NCI-H2081 (cell line): ENCODE measurements at regions not wholly inside any gene's neighbourhood (a gene's known extent, or its start where the extent isn't known, plus 50 kb on each side); places are given as distances from the start of the nearest gene placed in this dataset.

Experiments
- DNase-seq, 2 experiments: peaks; one replicate each; lab custom pipeline; 2025; lab: John Stamatoyannopoulos, UW

DNA sequence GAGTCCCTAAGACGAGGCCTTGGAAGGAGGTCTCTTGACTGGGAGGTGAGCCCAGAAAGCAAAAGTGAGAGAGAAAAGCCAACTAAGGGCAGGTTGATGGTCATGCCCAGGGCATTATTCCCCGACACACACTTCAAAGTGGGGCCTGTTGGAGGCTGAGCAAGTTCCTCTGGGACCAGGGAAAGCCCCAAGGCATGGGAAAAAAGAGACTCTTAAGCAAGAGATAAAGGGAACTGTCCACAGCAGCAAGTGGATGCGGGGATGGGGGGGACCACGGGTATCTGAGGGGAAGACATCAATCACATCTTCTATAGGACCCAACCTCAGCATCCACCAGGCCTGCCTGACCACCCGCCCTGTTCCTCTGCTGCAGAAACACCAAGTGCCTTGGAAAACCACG is 119.9 kb upstream of the MAFB start:
- no peak for DNase-seq

DNA sequence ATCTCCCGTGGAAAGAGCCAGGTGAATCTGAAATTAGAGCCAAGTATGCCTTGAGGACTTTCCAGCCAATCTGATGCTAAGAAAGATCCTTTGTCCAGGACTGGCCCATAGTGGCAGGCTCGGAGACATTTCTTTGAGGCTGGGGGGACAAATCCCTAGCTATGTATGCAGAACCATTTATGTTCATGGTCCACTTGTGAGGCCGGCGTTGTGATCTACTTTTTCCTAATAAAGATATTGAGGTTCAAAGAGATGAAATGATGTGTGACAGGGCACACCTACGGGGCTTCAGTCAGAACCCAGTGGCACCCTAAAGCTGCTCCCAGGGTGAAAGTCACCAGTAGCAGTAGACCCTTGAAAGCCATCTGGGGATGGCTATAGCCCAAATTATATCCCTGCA is 120.3 kb upstream of the MAFB start:
- no peak for DNase-seq

DNA sequence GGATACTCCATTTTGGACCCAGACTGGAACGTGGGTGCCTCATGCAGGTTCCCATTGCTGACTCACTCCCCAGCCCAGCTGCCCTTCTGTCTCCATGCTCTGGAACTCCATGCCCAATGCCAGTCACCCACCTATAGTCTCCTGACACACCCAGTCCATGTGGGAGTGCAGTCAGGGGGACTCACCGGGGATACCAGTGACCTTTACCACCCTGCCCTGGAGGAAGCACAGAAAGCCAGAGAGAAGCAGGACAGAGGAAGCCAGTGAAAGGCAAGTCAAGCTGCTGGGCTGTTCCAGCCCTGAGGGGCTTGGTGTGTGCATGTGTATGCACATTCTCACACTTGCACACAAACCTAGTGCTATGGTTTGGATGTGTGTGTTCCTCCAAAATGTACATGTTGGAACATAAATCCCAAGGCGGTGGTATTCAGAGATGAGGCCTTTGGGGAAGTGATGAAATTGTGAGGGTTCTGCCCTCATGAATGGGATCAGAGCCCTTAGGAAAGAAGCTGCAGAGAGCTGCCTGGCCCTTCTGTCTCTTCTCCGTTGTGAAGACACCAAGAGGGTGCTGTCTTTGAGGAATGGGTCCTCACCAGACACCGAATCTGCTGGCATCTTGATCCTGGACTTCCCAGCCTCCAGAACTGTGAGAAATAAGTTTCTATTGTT is 121.4 kb upstream of the MAFB start:
- DNase-seq = no peak

DNA sequence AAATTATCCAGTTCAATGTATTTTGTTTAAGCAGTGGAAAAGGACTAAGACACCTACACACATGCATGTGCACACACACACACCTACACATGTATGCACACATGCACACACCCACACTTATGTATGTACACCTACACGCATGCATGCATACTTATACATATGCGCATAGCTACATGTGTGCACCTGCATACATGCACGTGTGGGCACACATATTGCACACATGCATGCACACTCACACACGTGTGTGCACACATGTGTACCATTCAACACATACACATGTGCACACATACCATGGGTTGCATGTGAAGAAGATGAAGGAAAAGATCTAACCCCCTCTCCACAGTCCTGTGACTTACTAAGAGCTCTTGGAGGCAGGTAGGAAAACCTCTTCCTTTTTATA is 122.0 kb upstream of the MAFB start:
- DNase-seq = no peak

DNA sequence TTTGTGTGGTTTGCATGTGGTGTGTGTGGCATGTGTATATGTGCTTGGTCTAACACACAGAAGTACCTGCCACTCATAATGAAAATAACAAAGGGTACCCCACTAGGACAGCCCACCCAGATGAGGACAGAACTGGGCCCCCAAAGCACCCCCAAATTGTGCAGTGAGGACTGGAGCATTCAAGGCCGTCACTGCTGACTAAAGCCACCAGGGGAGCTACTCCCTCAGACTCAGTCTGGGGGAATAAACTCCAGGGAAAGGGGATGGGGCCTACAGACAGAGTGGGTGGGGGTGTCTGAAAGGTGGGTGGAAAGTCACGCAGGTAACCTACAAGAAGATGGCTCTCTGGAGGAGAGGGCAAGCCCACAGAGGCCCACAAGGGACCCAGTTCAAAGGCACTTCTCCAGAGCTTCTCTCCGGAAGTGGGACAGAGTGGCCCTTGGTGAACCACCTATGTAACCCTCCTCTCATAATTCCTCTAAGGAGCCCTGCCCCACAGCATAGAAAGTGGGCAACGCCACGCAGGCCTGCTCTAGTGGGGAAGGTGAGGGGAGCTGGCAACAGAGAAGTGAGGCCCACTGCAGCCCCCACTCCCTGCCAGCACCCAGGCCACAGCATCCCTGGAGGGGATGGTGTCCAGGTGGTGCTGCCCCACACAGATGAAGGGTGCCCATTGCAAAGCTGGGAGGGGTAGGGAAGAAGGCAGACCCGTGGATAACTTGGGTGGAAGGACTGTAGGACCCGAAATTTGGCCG is 122.8 kb upstream of the MAFB start:
- DNase-seq = no peak

DNA sequence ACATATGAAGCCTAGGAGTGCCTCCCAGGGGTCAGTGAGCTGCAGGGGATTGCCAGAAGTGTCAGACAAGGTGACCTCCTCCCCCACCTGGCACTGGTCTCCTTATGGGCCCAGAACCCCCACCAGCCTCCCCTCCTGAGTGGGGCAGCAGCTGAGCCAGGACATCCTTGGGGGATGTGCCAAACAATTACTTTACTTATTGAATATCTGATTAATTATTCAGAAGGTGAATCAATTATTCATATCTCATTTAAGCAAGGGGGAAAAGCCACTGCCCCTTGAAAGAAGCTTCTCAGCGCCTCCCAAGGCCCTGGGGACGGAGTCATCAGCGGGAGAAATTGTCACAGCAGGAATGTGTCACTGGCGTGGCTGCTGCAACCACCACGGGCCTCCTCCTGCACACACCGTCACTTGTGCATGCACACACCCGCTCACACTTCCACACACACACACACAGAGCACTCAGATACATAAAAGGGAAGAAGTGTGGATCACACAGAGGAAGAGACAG is 123.4 kb upstream of the MAFB start:
- DNase-seq = no peak

DNA sequence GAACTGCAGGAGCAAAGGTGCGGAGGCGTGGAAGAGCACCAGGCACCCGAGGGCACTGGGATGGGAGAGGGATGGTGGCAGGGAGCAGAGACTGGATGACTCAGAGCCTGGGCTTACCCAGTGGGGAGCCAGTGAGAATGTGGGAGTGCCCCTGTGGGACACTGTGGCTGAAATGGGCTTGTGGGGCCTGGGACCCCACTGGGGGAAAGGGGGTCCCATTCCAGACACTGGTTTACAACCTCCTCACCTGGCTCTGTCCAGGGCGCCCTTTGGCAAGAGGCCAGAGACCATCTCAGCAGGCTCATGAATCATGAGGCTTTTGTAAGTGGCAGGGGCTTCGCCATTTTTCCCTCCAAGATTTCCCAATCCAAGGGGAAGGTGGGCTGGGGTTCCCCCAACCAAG is 124.0 kb upstream of the MAFB start:
- DNase-seq = no peak

DNA sequence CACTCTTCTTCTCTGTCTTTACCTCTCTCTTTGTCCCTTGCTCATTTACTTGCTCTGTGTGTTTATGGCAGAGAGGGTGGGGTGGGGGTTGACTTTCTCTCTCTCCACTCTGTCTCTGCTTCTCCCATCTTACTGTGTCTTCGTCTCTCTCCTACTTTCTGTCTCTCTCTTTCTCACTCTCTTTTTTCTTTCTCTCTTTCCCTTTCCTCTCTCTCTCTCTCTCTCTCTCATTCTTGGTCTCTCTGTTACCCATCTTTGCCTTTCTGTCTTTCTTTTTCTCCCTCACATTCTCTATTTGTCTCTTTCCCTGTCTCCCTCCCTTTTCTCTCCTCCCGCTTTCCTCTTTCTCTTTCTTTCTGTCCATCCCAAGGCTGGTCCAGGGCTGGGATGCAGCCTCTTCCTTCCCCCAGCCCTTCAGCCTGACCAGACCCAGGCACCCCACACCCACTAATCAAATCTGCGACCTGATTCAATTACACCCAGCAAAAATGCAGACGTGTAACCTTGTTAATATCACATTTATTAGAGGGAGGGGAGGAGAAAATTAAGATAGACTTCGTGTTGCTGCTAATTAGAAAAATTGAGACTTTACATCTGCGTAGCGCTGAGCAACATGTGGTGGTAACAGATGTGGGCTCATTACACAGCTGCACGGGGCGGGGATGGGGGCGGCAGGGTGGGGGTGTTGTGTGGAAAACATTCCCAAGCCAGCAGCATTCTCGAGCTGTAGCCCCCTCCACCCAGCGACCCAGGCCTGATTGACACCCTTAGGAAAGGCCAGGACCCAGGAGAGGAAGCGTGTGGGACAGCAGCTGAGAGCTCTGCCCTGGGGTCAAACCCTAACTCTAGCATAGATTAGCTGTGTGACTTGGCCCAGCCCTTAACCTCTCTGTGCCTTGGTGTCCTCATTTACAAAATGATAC is 124.9 kb upstream of the MAFB start:
- no peak for DNase-seq

DNA sequence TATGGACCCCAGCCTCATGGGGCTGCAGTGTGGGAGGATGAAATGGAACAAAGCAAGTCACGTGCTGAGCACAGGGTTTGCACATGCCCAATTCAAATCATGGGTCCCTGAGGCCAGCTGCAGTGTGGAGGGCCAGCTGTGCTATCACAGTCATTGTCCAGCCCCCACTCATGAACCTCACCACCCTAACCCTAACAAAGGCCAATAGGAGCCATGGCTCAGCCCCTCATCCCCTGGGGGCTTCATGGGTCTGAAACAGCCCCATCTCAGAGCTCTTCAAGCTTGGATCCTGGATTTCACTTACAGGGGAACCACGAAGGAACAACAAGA is 125.6 kb upstream of the MAFB start:
- DNase-seq = no peak

DNA sequence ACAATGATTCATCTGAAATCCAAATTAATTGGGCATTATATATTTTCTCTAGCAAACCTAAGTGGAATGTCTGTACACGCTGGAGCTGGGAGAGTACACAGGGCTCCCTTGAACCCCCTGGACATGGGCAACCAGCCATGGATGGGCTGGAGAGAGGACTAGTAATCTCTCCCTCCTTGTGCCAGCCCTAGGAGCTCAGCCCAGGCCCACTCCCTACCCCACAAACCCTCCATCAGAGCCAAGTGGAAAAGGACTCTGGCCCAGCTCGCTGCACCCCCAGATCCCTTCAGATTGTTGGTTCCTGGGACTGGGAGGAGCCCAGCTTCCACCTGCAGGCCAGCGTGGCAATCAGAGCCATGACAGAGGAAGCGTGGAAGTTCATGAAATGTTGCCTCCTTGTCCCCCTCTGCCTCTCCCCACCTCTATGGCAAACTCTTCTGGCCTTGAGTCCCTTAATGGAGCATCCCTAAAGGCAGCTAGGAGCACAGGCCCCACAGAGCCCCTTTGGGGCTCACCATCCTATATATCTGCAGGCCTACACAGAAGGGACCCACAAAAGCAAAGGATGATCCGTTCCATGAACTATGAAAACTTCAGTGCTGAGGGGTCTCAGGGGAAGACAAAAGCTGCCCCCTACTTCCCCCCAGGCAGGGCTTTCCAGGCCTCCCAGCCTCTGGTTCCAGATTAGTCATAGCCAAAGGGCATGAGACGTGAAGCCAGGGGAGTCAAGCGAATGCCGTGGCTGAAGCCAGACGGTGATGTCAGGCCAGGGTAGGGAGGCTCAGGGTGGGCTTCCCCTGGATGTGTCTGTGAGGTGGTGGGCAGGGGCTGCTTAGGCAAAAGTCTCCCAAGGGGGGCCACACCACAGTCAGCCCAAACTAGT is 126.4 kb upstream of the MAFB start:
- DNase-seq = no peak

DNA sequence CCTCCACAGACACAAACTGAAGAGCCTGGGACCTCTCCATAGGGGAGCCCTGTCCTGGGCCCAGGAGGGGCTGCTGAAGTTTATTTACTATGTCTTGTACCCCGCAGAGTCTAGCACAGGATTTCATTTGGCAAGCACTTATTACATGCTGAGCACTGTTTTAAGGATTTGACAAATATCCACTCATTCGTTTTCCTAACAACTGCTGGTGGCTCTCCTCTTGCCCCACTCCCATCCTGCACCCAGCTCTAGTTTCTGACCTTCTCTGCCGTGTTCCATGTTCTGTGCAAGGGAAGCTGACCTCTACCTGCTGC is 127.0 kb upstream of the MAFB start:
- no peak for DNase-seq

DNA sequence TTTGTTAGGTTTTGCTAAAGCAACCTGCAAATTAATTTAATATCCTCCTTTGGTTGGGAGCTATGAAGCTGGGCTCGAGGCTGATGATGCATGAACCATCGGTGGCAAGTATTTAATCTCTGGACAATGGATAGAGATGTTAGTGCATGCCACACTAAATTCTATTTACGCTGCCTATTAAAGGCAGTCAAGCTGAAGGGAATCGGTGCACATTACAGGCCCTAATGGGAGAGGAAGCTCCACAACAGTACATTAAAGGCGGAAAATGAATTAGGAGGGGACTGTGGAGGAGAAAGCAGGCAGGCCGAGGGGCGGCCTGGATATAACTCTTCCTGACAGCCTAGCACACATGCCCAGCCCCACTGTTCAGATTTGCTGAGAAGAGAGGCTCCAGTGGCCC is 132.4 kb upstream of the MAFB start:
- DNase-seq = no peak

DNA sequence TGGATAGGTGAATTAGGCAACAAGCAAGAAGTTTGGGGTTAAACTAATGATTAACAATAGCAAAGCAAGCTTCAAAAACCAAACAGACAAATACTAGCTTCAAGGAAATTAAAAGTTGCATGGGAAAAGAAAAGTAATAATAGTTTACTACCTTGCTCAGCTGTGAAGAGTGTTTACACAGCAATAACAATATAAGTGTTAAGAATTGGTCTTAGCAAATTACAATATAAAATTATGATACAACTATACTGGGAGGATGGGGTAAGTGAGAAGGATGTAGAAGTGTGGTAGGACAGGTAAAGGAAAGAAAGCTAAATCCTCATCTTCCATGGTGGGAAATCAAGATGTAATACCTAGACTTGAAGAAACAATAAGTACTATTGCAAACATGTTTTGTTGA is 137.7 kb upstream of the MAFB start:
- DNase-seq = no peak

DNA sequence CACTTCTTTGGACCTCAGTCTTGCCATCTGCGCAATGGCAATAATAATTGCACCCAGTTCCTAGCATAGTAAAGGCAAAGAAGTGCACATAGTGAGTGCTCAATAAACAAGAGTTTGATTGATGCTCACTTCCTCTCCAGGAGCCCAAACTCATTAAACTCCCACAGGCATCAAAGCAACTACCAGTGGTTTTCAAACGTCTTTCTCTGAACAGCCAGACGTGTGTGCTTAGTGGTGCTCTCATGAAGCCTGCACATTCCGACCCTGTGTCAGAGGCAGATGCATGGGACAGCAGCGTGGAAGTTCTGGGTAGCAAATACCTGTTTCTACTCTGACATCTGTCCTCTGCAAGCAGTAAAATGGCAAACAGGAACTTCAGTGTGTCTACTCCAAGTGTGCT is 146.3 kb upstream of the MAFB start:
- DNase-seq = no peak

DNA sequence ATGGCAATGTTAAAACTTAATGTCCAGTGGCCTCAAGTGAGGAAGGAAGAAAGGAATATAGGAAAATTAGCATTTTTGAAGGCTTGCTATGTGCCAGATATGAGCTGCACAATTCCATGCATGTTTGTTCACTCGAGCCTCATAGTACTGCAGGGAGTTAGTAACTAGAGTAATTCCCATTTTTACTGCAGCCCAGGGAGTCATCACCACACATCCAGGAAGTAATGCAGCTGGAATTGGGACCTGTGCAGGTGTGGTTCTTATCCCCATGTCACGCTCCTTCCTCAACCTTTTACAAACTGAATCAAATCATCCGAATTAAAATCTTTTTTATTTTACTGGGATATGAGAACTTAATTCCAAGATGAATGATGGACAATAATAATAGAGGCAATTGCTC is 149.5 kb upstream of the MAFB start:
- no peak for DNase-seq

DNA sequence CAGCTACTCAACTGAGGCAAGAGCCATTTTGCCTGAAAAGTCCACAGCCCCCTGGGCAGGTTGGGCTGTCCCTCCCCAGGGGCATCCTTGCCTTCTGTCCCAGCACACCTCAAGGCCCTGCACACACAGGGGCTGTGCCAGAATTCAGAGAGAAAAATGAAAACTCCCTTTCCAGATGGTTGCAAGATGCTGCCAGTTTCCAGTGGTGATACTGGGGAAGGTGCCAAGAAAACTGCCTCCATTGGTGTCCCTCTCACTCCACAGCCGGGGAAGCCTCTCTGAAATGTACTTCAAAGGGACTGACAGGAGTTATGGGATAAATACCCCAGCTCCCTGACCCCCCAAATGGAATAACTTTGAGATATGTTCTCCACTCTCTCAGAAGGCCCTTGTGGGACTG is 154.2 kb upstream of the MAFB start:
- DNase-seq = no peak

DNA sequence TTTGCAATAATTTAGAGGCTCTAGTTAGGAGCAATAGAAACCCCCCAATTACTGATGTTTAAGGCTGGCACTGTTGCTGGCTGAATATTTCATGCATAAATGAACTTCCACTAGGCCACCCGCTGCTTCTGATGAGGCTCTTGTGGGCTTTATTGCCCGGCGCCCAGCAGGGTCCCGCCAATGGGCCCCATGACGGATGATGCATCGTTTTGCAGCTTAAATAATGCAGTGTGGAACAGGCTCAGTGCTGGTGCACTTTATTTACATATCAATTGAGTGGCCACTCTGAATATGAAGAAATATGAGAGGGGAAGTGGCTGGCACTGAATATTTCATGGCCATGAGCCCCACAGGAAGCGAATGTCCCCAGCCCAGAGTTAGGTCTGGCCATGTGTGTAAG is 155.3 kb upstream of the MAFB start:
- DNase-seq = peak; percentile 17 to 55

DNA sequence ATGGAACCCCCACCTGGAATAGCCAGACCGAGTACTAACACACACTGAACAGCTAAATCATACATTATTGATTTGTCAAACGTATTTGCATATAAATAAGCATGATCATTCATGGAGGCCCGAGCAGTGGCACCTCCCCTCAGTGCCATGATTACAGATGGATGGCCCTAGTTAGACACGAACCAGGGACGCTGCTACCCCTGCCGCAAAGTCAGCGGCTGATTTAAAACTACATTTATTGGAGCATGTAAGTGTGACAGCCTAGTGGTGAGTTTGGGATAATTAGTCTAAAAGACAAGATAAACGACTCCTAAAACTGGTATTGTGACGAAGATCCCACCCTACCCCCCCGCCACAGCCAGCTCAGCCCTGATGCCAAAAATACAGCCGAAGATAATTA is 159.1 kb upstream of the MAFB start:
- no peak for DNase-seq

DNA sequence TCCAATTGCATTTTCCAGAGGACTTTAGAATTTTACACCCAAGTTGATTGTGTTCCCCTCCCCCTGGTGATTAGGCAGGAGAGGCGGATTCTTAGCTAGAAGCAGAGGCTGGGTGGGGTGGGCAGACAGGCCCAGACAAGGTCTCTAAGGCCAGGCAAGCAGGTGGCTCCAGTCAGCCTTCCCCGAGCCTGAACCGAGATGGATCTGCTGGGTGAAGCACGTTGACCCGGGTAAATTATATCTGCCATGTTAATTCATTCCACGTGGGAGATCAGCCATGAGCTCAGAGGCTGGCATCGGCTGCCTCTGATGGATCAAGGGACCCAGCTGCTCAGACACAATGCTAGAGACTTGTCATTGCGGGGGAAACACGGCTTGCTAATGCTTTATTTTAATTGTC is 159.5 kb upstream of the MAFB start:
- no peak for DNase-seq

DNA sequence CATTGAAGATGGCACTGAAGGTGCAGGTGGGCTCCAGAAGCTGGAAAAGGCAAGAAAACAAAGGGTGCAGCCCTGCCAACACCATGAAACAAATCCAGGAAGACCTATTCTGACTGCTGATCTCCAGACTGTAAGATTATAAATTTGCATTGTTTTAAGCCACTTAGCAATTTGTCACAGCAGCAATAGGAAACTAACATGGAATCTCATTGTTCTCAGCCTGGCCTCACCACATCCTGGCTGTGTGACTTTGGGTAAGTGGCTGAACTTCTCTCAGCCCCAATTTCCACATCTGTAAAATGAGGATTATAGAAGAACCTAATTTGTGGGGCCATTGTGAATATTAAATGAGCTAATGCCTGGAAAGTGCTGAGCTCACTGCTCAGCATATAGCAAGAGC is 160.4 kb upstream of the MAFB start:
- DNase-seq = no peak

DNA sequence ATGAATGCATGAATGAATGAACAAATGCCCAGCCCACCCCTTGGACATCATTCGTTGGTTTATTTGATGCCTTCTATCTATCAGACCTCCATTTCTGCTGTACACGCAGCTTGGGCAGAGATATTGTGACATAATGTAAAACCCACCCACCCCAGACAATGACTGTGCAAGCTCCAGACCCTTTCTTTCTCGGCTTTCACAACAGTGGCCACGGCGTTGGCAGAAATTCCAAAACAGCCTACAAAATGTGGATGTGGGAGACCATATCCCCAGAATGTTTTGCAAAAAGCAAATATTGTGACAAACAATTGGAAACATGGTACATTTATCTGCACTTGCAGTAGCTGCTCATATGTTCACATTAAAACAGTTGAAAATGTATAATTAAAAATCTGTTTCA is 162.0 kb upstream of the MAFB start:
- DNase-seq = no peak

DNA sequence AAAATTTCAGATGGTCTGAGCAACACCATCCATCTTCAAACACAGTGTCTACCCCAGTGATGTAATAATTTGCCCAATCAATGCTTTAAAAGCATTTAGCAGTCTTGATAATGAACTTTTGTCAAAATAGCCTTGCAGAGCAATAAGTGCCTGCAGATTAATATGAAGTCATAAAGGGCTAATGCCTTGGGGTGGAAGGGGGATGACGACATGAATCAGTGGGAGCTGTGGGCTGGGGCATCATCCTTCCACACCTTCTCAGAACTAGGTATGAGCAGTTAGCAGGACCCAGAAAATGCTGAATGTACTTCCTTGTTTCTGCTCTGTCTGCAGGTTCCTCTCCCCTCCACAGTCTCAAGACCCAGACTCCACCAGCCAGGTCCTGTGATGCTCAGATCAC is 166.2 kb upstream of the MAFB start:
- no peak for DNase-seq
